ENCODE measurements at regions not wholly inside any gene's neighbourhood (a gene's known extent, or its start where the extent isn't known, plus 50 kb on each side); places are given as distances from the start of the nearest gene placed in this dataset.

DNA sequence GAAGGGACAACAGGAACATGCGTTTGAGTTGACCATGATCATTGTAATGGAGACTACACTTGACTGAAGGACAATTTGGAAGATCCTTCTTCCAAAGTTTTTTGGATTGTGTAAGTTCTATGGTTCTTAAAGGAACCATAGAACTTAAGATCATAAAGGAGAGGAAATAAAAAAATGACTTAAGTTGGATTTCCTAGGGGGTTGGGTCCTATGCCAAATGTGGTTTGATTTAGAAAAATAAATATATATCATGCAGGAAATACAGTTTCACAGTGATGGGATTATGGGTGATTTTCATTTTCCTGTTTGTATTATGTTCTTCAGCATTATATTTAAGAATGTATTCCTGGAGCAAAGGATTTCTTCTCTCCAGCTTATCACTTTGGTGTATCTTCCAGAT lies 305.5 kb upstream of the DPH6 start:
- intact Hi-C loops (cut with DNase I, micrococcal nuclease): no loop called here
- H3K9me3 Mint-ChIP-seq (ENCODE audit: low read depth): no peaks in the 10 kb centered on the region
- DNase-seq: no peak

GRCh38 chr15:35852818-35853624 lies 307.1 kb upstream of the DPH6 start:
- intact Hi-C loops (cut with DNase I, micrococcal nuclease): no loop called here
- ChIA-PET CTCF (interaction anchor here (0.7 kb wide), 1 partner anchor 31 kb away, joined by 3 read pairs; no protein-coding TSS in a partner anchor), POLR2A (interaction anchor here (0.7 kb wide), 1 partner anchor 194 kb away, joined by 3 read pairs; no protein-coding TSS in a partner anchor)
- Mint-ChIP-seq H3K36me3 (ENCODE audit: low read depth) (no peaks in the 10 kb centered on the region), H3K4me1 (no peaks in the 10 kb centered on the region), H3K4me3 (no peak overlapping the region), H3K27me3 (no peaks in the 10 kb centered on the region), H3K9me3 (ENCODE audit: low read depth) (no peaks in the 10 kb centered on the region), H3K27ac (no peak overlapping the region)
- ATAC-seq: no peak
- no peak for DNase-seq

More for the DNA sequence above, 305.5 kb upstream of the DPH6 start:
- Mint-ChIP-seq H3K27me3 (peaks cover 2% of the 10 kb centered on the region), H3K4me1 (no peaks in the 10 kb centered on the region), H3K27ac (no peak overlapping the region), H3K4me3 (no peak overlapping the region), H3K36me3 (ENCODE audit: low read depth) (no peaks in the 10 kb centered on the region)
- ATAC-seq: no peak
- CTCF ChIA-PET: interaction anchor here (0.8 kb wide), 1 partner anchor 14 kb away, joined by 3 read pairs; no protein-coding TSS in a partner anchor
- POLR2A ChIA-PET: no interaction called here

GRCh38 chr15:35854316-35854715 lies 308.4 kb upstream of the DPH6 start:
- intact Hi-C loops (cut with DNase I, micrococcal nuclease): no loop called here
- DNase-seq: no peak
- no peak for ATAC-seq
- CTCF ChIA-PET: no interaction called here
- no peak overlapping the region for H3K4me3 Mint-ChIP-seq
- H3K27me3 Mint-ChIP-seq: no peaks in the 10 kb centered on the region
- H3K27ac Mint-ChIP-seq: no peak overlapping the region
- no peaks in the 10 kb centered on the region for H3K9me3 Mint-ChIP-seq (ENCODE audit: low read depth)
- POLR2A ChIA-PET: no interaction called here
- H3K4me1 Mint-ChIP-seq: no peaks in the 10 kb centered on the region
- no peaks in the 10 kb centered on the region for H3K36me3 Mint-ChIP-seq (ENCODE audit: low read depth)

- H3K4me3 Mint-ChIP-seq: no peak overlapping the region
- no peaks in the 10 kb centered on the region for H3K36me3 Mint-ChIP-seq (ENCODE audit: low read depth)
- H3K27ac Mint-ChIP-seq: no peak overlapping the region
- no peaks in the 10 kb centered on the region for H3K4me1 Mint-ChIP-seq
- POLR2A ChIA-PET: no interaction called here
- H3K27me3 Mint-ChIP-seq: no peaks in the 10 kb centered on the region
- CTCF ChIA-PET: no interaction called here
- ATAC-seq: no peak
- intact Hi-C loops (cut with DNase I, micrococcal nuclease): no loop called here
- no peaks in the 10 kb centered on the region for H3K9me3 Mint-ChIP-seq (ENCODE audit: low read depth)
- DNase-seq: no peak
These were observed 311.7 kb upstream of the DPH6 start for GRCh38 chr15:35857567-35858226.

DNA sequence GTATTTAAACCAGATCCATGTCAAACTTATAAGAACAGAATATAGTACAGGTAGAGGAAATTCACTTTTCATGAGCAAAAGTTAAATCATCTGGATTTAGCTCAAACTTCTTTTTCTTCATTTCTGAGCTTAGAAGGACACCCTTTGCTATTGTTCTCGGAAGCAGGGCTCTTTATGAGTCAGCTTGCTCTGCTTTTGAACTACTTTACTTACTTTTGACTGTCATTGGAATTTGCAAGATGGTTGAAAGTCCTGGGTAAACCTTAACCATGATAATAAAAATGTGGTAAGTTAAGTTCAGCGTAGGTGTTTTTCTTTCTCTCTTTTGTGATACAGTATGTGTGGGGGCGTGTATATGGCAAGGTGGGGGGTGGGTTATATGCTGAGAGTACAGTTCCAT lies 312.7 kb upstream of the DPH6 start:
- intact Hi-C loops (cut with DNase I, micrococcal nuclease): no loop called here
- no peaks in the 10 kb centered on the region for H3K36me3 Mint-ChIP-seq (ENCODE audit: low read depth)
- ATAC-seq (no peak), DNase-seq (no peak)
- H3K9me3 Mint-ChIP-seq (ENCODE audit: low read depth): no peaks in the 10 kb centered on the region
- POLR2A ChIA-PET: no interaction called here
- no peaks in the 10 kb centered on the region for H3K4me1 Mint-ChIP-seq
- no peaks in the 10 kb centered on the region for H3K27me3 Mint-ChIP-seq
- no peak overlapping the region for H3K4me3 Mint-ChIP-seq
- CTCF ChIA-PET: no interaction called here
- no peak overlapping the region for H3K27ac Mint-ChIP-seq

- no peak for DNase-seq
- POLR2A ChIA-PET: no interaction called here
- Mint-ChIP-seq H3K4me3 (no peak overlapping the region), H3K36me3 (ENCODE audit: low read depth) (no peaks in the 10 kb centered on the region), H3K27me3 (no peaks in the 10 kb centered on the region), H3K27ac (no peak overlapping the region), H3K4me1 (no peaks in the 10 kb centered on the region), H3K9me3 (ENCODE audit: low read depth) (no peaks in the 10 kb centered on the region)
- CTCF ChIA-PET: no interaction called here
- no peak for ATAC-seq
- intact Hi-C loops (cut with DNase I, micrococcal nuclease): no loop called here
These were observed 317.7 kb upstream of the DPH6 start for GRCh38 chr15:35863655-35864054.

DNA sequence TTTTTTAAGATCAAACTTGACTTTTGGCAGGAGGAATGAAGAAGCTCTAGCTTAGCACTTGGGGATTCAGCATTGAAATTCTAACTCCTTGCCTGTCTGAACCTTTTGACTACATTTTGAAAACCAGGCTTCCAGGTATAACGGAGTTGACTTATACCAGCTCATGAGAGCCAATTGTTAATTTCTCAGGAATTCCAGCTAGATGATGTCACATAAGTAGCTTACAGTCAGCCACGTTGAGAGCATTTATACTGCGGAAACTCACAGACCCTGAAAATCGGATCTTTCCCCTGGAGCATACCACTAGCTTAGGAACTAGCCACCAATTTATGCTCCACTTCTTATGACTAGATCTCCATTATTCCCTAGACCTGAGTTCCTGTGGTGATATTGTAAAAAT lies 321.4 kb upstream of the DPH6 start:
- POLR2A ChIA-PET: no interaction called here
- no peak overlapping the region for H3K27ac Mint-ChIP-seq
- ATAC-seq (no peak), DNase-seq (no peak)
- no peaks in the 10 kb centered on the region for H3K27me3 Mint-ChIP-seq
- H3K4me3 Mint-ChIP-seq: no peak overlapping the region
- intact Hi-C loops (cut with DNase I, micrococcal nuclease): no loop called here
- no peaks in the 10 kb centered on the region for H3K9me3 Mint-ChIP-seq (ENCODE audit: low read depth)
- CTCF ChIA-PET: no interaction called here
- no peaks in the 10 kb centered on the region for H3K36me3 Mint-ChIP-seq (ENCODE audit: low read depth)
- no peaks in the 10 kb centered on the region for H3K4me1 Mint-ChIP-seq

DNA sequence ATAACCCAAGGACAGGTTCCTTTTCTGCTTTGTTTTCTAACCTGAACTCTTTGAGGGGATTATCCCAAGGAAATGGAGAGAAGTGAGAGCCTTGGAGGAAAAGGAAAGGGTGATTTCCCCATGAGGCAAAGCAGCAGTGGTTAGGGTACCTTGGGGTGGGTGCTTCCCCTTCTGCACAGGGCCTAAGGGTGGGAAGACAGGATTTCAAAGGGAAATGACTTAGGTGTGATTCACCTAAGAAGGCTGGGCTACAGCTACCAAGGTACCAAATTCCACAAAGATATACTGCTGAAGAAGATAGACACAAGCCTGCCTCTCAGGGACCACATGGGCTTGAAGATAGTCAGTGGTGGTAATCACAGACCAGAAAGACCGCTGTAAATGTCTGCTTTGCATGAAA lies 325.3 kb upstream of the DPH6 start:
- H3K4me3 Mint-ChIP-seq: no peak overlapping the region
- no peak overlapping the region for H3K27ac Mint-ChIP-seq
- ChIA-PET CTCF (interaction anchor here (0.7 kb wide), 1 partner anchor 14 kb away, joined by 3 read pairs; no protein-coding TSS in a partner anchor), POLR2A (no interaction called here)
- H3K36me3 Mint-ChIP-seq (ENCODE audit: low read depth): no peaks in the 10 kb centered on the region
- no peaks in the 10 kb centered on the region for H3K4me1 Mint-ChIP-seq
- H3K9me3 Mint-ChIP-seq (ENCODE audit: low read depth): no peaks in the 10 kb centered on the region
- H3K27me3 Mint-ChIP-seq: no peaks in the 10 kb centered on the region
- intact Hi-C loops (cut with DNase I, micrococcal nuclease): no loop called here
- ATAC-seq (no peak), DNase-seq (no peak)

GRCh38 chr15:35871812-35872211 lies 325.8 kb upstream of the DPH6 start:
- POLR2A ChIA-PET: no interaction called here
- no peak overlapping the region for H3K27ac Mint-ChIP-seq
- no peak for ATAC-seq
- H3K4me3 Mint-ChIP-seq: no peak overlapping the region
- H3K4me1 Mint-ChIP-seq: no peaks in the 10 kb centered on the region
- intact Hi-C loops (cut with DNase I, micrococcal nuclease): no loop called here
- no peaks in the 10 kb centered on the region for H3K27me3 Mint-ChIP-seq
- H3K9me3 Mint-ChIP-seq (ENCODE audit: low read depth): no peaks in the 10 kb centered on the region
- no peak for DNase-seq
- H3K36me3 Mint-ChIP-seq (ENCODE audit: low read depth): no peaks in the 10 kb centered on the region
- CTCF ChIA-PET: no interaction called here

DNA sequence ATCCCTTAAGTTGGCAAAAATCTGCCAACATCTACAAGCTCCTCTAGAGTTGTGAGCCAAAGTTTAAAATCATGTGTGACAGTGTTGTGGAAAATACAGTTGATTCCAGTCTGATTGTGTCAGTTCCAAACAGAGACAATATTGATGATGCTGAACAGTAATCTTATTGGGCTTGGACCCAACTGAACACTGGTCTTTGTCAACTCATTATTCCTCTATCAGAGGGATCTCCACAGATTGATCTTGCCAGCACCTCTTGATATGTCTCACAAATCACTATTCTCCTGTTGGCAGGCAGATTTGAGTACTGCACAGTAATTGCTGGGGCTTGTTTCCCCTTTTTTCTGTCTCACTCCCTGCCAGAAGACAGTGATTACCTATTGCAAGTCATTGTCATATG lies 326.6 kb upstream of the DPH6 start:
- no peak overlapping the region for H3K4me3 Mint-ChIP-seq
- H3K4me1 Mint-ChIP-seq: no peaks in the 10 kb centered on the region
- intact Hi-C loops (cut with DNase I, micrococcal nuclease): no loop called here

GRCh38 chr15:35874260-35874905 lies 328.4 kb upstream of the DPH6 start:
- POLR2A ChIA-PET: no interaction called here
- intact Hi-C loops (cut with DNase I, micrococcal nuclease): no loop called here

More for the DNA sequence above, 326.6 kb upstream of the DPH6 start:
- no peaks in the 10 kb centered on the region for H3K27me3 Mint-ChIP-seq
- ChIA-PET POLR2A (no interaction called here), CTCF (no interaction called here)
- H3K9me3 Mint-ChIP-seq (ENCODE audit: low read depth): no peaks in the 10 kb centered on the region
- H3K27ac Mint-ChIP-seq: no peak overlapping the region
- no peaks in the 10 kb centered on the region for H3K36me3 Mint-ChIP-seq (ENCODE audit: low read depth)
- no peak for ATAC-seq
- no peak for DNase-seq

DNA sequence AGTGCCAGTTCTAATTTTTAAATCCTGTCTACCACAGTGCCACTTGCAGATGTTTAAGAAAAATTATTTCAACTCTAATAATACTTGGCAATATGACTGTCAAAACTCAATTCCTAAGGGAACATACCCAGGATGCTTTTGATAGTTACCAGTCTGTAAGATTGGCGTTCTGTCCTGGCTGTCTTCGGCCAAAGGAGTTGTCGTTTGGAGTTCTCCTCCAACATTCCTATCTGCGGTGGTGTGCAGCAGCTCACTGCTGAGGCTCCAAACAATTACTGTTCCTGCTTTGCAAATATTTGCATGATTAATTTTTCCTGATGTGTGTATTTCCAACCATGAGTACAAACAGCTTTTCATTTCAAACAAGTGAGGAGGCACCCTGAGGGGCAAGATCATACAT lies 330.8 kb upstream of the DPH6 start:
- intact Hi-C loops (cut with DNase I, micrococcal nuclease): no loop called here
- ChIA-PET POLR2A (no interaction called here), CTCF (no interaction called here)
- Mint-ChIP-seq H3K27me3 (no peaks in the 10 kb centered on the region), H3K9me3 (ENCODE audit: low read depth) (no peaks in the 10 kb centered on the region), H3K36me3 (ENCODE audit: low read depth) (no peaks in the 10 kb centered on the region), H3K27ac (no peak overlapping the region), H3K4me1 (no peaks in the 10 kb centered on the region), H3K4me3 (no peak overlapping the region)
- no peak for DNase-seq
- no peak for ATAC-seq

More at GRCh38 chr15:35874260-35874905, 328.4 kb upstream of the DPH6 start:
- Mint-ChIP-seq H3K9me3 (ENCODE audit: low read depth) (no peaks in the 10 kb centered on the region), H3K4me3 (no peak overlapping the region), H3K4me1 (no peaks in the 10 kb centered on the region), H3K27ac (no peak overlapping the region), H3K36me3 (ENCODE audit: low read depth) (no peaks in the 10 kb centered on the region), H3K27me3 (no peaks in the 10 kb centered on the region)
- ATAC-seq: no peak
- DNase-seq: no peak
- CTCF ChIA-PET: interaction anchor here (0.6 kb wide), 1 partner anchor 1905 kb away, joined by 4 read pairs; no protein-coding TSS in a partner anchor

Measured in activated CD4-positive, alpha-beta T cell treated with anti-CD3 and anti-CD28 coated beads for 36 hours (primary cell).